GM12874 (cell line): ENCODE measurements at regions not wholly inside any gene's neighbourhood (a gene's known extent, or its start where the extent isn't known, plus 50 kb on each side); places are given as distances from the start of the nearest gene placed in this dataset.

Source experiments
- CTCF ChIP-seq: IDR thresholded peaks from 2 replicates; pipeline ENCODE4 v1.5.1; 2011; ENCODE audit warnings: low read depth, mild to moderate bottlenecking, control low read depth, low read length, moderate library complexity; ENCODE audit not compliant: insufficient read depth

GRCh38 chr1:99107680-99108079, 103.0 kb upstream of the PLPPR5 start:
- TF ChIP-seq CTCF, result no peak

GRCh38 chr1:99110140-99111041, 105.7 kb upstream of the PLPPR5 start:
- TF ChIP-seq CTCF, result no peak

GRCh38 chr1:99115231-99115630, 110.6 kb upstream of the PLPPR5 start:
- TF ChIP-seq CTCF, result no peak

- no peak for TF ChIP-seq CTCF
These were observed 114.5 kb upstream of the PLPPR5 start for GRCh38 chr1:99119188-99119587.

GRCh38 chr1:99122039-99122438, 117.4 kb upstream of the PLPPR5 start:
- TF ChIP-seq CTCF, result no peak

- TF ChIP-seq CTCF, result no peak
These were observed 119.3 kb upstream of the PLPPR5 start for GRCh38 chr1:99123936-99124335.

GRCh38 chr1:99131546-99131945, 126.9 kb upstream of the PLPPR5 start:
- TF ChIP-seq CTCF, result no peak
